Testis (tissue), 2 donors: ENCODE measurements at regions not wholly inside any gene's neighbourhood (a gene's known extent, or its start where the extent isn't known, plus 50 kb on each side); places are given as distances from the start of the nearest gene placed in this dataset.
A peak's percentile ranks its signal among the peaks of the same experiment; 100 is the strongest.

Experiments used
- POLR2A ChIP-seq: fragments of 450-650 bp; IDR thresholded peaks from one replicate; pipeline ENCODE4 v1.6.1; 2017; ENCODE audit warnings: antibody characterized with exemption, mild to moderate bottlenecking, moderate library complexity
- TF ChIP-seq, protein P1 (sequence below), 3 experiments: fragments of 450-650 bp in 2 of 3; fragments of 200-600 bp in 1 of 3; sonication (generic) in 1 of 3; IDR thresholded peaks; one replicate each; pipeline ENCODE4 v1.5.1; 2016 to 2019; ENCODE audit warnings: antibody characterized with exemption in 3 of 3, mild to moderate bottlenecking in 2 of 3, moderate library complexity in 1 of 3

DNA sequence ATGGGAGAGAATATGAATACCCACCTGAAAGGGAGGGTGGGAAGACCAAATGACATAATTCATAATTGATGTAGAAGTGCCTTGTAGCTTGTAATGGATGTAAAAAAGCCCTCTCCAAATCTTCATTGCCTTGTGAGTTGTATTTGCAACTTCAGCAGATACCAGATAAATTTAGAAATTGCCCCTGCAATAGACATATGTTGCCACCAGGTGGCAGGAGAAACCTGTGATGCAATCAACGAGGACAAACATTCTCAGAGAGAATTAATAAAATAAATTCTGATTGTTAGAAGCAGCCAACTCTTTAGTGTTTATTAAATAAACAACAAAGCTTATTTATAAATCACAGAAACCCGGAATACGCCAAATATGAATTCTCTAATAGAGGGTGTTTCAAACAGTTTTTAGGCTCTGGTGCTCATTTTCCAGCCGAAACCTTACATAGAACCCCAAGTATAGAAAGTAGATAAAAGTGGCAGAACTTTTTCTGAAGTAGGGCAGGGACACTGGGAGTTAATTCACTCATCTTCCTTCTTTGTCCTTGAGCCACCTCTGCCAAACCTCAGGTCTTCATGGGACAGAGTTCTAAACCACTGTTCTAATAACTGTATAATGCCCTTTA, 147.8 kb downstream of the TMEM38B start:
- no peak for TF ChIP-seq POLR2A
- TF ChIP-seq, protein P1, sequence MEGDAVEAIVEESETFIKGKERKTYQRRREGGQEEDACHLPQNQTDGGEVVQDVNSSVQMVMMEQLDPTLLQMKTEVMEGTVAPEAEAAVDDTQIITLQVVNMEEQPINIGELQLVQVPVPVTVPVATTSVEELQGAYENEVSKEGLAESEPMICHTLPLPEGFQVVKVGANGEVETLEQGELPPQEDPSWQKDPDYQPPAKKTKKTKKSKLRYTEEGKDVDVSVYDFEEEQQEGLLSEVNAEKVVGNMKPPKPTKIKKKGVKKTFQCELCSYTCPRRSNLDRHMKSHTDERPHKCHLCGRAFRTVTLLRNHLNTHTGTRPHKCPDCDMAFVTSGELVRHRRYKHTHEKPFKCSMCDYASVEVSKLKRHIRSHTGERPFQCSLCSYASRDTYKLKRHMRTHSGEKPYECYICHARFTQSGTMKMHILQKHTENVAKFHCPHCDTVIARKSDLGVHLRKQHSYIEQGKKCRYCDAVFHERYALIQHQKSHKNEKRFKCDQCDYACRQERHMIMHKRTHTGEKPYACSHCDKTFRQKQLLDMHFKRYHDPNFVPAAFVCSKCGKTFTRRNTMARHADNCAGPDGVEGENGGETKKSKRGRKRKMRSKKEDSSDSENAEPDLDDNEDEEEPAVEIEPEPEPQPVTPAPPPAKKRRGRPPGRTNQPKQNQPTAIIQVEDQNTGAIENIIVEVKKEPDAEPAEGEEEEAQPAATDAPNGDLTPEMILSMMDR (IDR thresholded peaks at IDR 0.05), result peak; percentile 54 to 82 (median 66)
